ENCODE measurements at regions not wholly inside any gene's neighbourhood (a gene's known extent, or its start where the extent isn't known, plus 50 kb on each side); places are given as distances from the start of the nearest gene placed in this dataset.

DNA sequence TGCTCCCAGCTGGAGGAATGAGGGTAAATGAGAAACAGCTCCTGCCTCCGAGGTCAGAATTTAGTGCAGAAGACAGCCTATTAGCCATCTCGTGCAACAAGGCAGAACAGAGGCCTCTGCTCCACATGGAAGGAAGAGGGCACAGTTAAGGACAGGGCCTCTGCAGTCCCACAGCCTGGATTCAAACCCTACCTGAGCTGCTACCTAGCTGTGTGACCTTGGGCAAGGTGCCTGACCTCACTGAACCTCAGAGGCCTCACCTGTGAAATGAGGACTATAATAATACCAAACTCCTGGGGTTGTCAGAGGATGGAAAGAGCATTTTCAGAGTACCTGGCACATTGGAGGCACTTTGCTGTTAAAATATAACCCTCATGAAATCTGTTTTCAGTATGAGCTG is 285.7 kb upstream of the CTNNB1 start:
- Histone ChIP-seq H3K4ac (replicated peaks; ENCODE audit: insufficient read length, low read depth, low read length) (no peak overlapping the region), H3K23me2 (ENCODE audit: low read depth, low read length) (no peaks in the 10 kb centered on the region; the same call in 1 of the 2 replicates), H2BK20ac (ENCODE audit: low read length) (no peak overlapping the region), H2BK12ac (ENCODE audit: low read depth, low read length) (no peak overlapping the region), H3K23ac (ENCODE audit: insufficient read length) (no peak overlapping the region), H3K4me2 (ENCODE audit: insufficient read depth in 1 of 2, low read depth in 2 of 2, low read length in 2 of 2) (no peak overlapping the region), H3K9ac (replicated peaks in 1 of 4; ENCODE audit: extremely low read depth in 1 of 4, low read depth in 3 of 4, low read length in 3 of 4) (no peak overlapping the region), H3K79me1 (ENCODE audit: low read depth, low read length) (no peaks in the 10 kb centered on the region; the same call in 1 of the 2 replicates), H2BK15ac (ENCODE audit: low read length) (no peak overlapping the region), H4K8ac (ENCODE audit: extremely low read depth, insufficient read depth, low read length) (no peak overlapping the region), H4K5ac (ENCODE audit: insufficient read length, low read depth, low read length) (no peak overlapping the region), H2BK5ac (ENCODE audit: low read depth, low read length) (no peak overlapping the region), H3K79me2 (ENCODE audit: control insufficient read depth in 1 of 2, insufficient read depth in 2 of 2, low read length in 2 of 2) (no peaks in the 10 kb centered on the region), H3K4me1 (replicated peaks in 1 of 4; ENCODE audit: control insufficient read depth in 3 of 4, insufficient read depth in 4 of 4, low read length in 3 of 4) (no peaks in the 10 kb centered on the region; a peak in 1 of 7 replicates), H4K91ac (replicated peaks; ENCODE audit: insufficient read length, low read length) (no peak overlapping the region), H4K20me1 (replicated peaks in 1 of 2; ENCODE audit: control insufficient read depth in 1 of 2, insufficient read depth in 2 of 2, low read length in 2 of 2) (no peaks in the 10 kb centered on the region), H3K27ac (ENCODE audit: low read depth, low read length) (no peak overlapping the region), H3K27me3 (replicated peaks in 1 of 4; ENCODE audit: control insufficient read depth in 3 of 4, extremely low read depth in 1 of 4, insufficient read depth in 3 of 4, low read length in 3 of 4) (no peaks in the 10 kb centered on the region), H3K4me3 (ENCODE audit: extremely low read depth in 1 of 4, insufficient read depth in 2 of 4, low read depth in 3 of 4, low read length in 4 of 4) (no peak overlapping the region), H3K18ac (ENCODE audit: extremely low read depth, low read length) (no peak overlapping the region), H3K9me3 (ENCODE audit: insufficient read depth in 2 of 2, low read depth in 1 of 2, low read length in 1 of 2) (no peaks in the 10 kb centered on the region), H3K36me3 (ENCODE audit: control insufficient read depth in 2 of 4, insufficient read depth in 4 of 4, low read length in 3 of 4) (no peaks in the 10 kb centered on the region), H2AFZ (ENCODE audit: low read length) (no peak overlapping the region), H3K14ac (ENCODE audit: insufficient read length) (no peak overlapping the region), H3K56ac (replicated peaks; ENCODE audit: insufficient read length, low read depth, low read length) (no peak overlapping the region), H2BK120ac (replicated peaks; ENCODE audit: low read depth, low read length) (no peak overlapping the region), H2AK5ac (ENCODE audit: low read depth, low read length) (no peak overlapping the region)
- ChIA-PET POLR2A (ENCODE audit: partially characterized antibody) (no interaction called here), CTCF (ENCODE audit: partially characterized antibody) (interaction anchor here (2.4 kb wide), 1 partner anchor 16 kb away, joined by 4 read pairs; no protein-coding TSS in a partner anchor)
- FAIRE-seq = no peak
- WGBS, 2 experiments (ENCODE audit: extremely low coverage in 1 of 2, insufficient coverage in 1 of 2, insufficient read length in 1 of 2, insufficient replicate concordance in 2 of 2, low coverage in 1 of 2, low lambda C conversion rate in 2 of 2, missing lambda C conversion rate in 1 of 2) = 96% methylated on average over 2 of the region's 2 CpGs; no CpG with 5 or more reads in 1 of the 2 experiments
- DNase-seq (ENCODE audit: low read depth in 1 of 2, low spot score in 2 of 2) = no peak
- TF ChIP-seq FOSL1 (IDR thresholded peaks at IDR 0.05; ENCODE audit: insufficient read depth, low read depth, low read length) (no peak), JUND (IDR thresholded peaks at IDR 0.05; ENCODE audit: low read length) (no peak), KDM4A (IDR thresholded peaks at IDR 0.05; ENCODE audit: low read depth, low read length, severe bottlenecking) (no peak)
